ENCODE measurements at regions not wholly inside any gene's neighbourhood (a gene's known extent, or its start where the extent isn't known, plus 50 kb on each side); places are given as distances from the start of the nearest gene placed in this dataset.

DNA sequence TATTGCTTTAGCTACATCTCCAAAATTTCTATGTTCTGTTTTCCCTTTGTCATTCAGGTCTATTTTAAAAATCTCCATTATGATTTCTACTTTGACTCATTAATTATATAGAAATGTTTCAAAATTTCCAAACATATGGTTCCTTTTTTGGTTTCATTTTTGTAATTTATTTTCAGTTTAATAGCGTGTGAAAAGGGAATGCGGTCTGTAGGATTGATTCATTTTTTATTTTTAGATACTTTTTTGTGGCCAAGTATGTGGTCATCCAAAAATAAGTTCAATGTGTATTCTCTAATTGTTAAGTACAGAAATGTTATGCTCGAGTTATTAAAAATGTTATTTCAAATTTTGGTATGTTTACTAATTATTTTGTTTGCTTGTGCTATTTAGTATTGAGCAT lies 72.5 kb upstream of the ANKRD1 start:
- H3K36me3 ChIP-seq (ENCODE audit: control insufficient read depth in 2 of 2, extremely low read depth in 1 of 2, insufficient read depth in 2 of 2, low read length in 2 of 2): no peaks in the 10 kb centered on the region
- no peak overlapping the region for H3K9ac ChIP-seq (ENCODE audit: control insufficient read depth, extremely low read depth, insufficient read depth, low read length)
- H3K4me1 ChIP-seq (ENCODE audit: control insufficient read depth, extremely low read depth, insufficient read depth, low read length): no peaks in the 10 kb centered on the region
- no peak overlapping the region for H3K27ac ChIP-seq (ENCODE audit: control insufficient read depth, insufficient read depth, low read length)
- H3K4me3 ChIP-seq (ENCODE audit: control insufficient read depth in 2 of 3, extremely low read depth in 1 of 3, insufficient read depth in 2 of 3, low read depth in 1 of 3, low read length in 3 of 3): no peak overlapping the region
- H3K79me2 ChIP-seq (ENCODE audit: control insufficient read depth, insufficient read depth, low read length): no peaks in the 10 kb centered on the region
- FAIRE-seq (no peak), DNase-seq (ENCODE audit: low read depth, low spot score) (no peak)
- dilution Hi-C loops (cut with MboI; ENCODE audit: extremely low pct_ligation_motif_present, low sequenced_read_pairs): no loop called here
- no peaks in the 10 kb centered on the region for H4K20me1 ChIP-seq (ENCODE audit: control insufficient read depth, extremely low read depth, insufficient read depth, low read length)
- H2AFZ ChIP-seq (ENCODE audit: control insufficient read depth, low read length): no peak overlapping the region
- H3K9me1 ChIP-seq (ENCODE audit: control insufficient read depth, extremely low read depth, insufficient read depth, low read length): no peaks in the 10 kb centered on the region
- no peaks in the 10 kb centered on the region for H3K9me3 ChIP-seq (ENCODE audit: control insufficient read depth, low read depth, low read length)
- H3K27me3 ChIP-seq (ENCODE audit: control insufficient read depth, extremely low read depth, insufficient read depth, low read length): no peaks in the 10 kb centered on the region
- H3K4me2 ChIP-seq (ENCODE audit: control insufficient read depth, extremely low read depth, insufficient read depth, low read depth, low read length): no peak overlapping the region
- no peak for TF ChIP-seq EZH2 (IDR thresholded peaks at IDR 0.05; ENCODE audit: low read length)
- TF ChIP-seq, protein P1, sequence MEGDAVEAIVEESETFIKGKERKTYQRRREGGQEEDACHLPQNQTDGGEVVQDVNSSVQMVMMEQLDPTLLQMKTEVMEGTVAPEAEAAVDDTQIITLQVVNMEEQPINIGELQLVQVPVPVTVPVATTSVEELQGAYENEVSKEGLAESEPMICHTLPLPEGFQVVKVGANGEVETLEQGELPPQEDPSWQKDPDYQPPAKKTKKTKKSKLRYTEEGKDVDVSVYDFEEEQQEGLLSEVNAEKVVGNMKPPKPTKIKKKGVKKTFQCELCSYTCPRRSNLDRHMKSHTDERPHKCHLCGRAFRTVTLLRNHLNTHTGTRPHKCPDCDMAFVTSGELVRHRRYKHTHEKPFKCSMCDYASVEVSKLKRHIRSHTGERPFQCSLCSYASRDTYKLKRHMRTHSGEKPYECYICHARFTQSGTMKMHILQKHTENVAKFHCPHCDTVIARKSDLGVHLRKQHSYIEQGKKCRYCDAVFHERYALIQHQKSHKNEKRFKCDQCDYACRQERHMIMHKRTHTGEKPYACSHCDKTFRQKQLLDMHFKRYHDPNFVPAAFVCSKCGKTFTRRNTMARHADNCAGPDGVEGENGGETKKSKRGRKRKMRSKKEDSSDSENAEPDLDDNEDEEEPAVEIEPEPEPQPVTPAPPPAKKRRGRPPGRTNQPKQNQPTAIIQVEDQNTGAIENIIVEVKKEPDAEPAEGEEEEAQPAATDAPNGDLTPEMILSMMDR (optimal IDR thresholded peaks at IDR 0.05 in 1 of 3, IDR thresholded peaks at IDR 0.05 in 1 of 3, conservative IDR thresholded peaks at IDR 0.05 in 1 of 3; ENCODE audit: extremely low read depth in 1 of 3, insufficient read depth in 2 of 3, low read length in 3 of 3): no peak

DNA sequence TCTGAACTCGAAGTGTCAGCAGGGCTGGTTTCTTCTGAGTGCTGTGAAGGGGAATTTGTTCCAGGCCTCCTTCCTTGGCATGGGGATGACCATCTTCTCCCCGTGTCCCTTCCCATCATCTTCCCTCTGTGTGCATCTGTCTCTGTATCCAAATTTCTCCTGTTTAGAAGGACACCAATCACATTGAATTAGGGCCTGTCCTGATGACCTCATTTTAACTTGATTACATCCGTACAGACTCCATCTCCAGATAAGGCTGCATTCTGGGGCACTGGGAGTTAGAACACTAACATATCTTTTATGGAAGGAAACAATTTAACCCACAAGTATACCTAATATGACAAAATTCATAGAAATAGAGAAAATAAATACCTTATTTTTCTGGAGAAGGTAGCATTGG lies 76.8 kb upstream of the ANKRD1 start:
- dilution Hi-C loops (cut with MboI; ENCODE audit: extremely low pct_ligation_motif_present, low sequenced_read_pairs): no loop called here
- Histone ChIP-seq H3K4me2 (ENCODE audit: control insufficient read depth, extremely low read depth, insufficient read depth, low read depth, low read length) (no peak overlapping the region), H3K9me3 (ENCODE audit: control insufficient read depth, low read depth, low read length) (no peaks in the 10 kb centered on the region), H3K27me3 (ENCODE audit: control insufficient read depth, extremely low read depth, insufficient read depth, low read length) (no peaks in the 10 kb centered on the region), H4K20me1 (ENCODE audit: control insufficient read depth, extremely low read depth, insufficient read depth, low read length) (no peaks in the 10 kb centered on the region), H3K9me1 (ENCODE audit: control insufficient read depth, extremely low read depth, insufficient read depth, low read length) (no peaks in the 10 kb centered on the region), H3K36me3 (ENCODE audit: control insufficient read depth in 2 of 2, extremely low read depth in 1 of 2, insufficient read depth in 2 of 2, low read length in 2 of 2) (no peaks in the 10 kb centered on the region), H3K27ac (ENCODE audit: control insufficient read depth, insufficient read depth, low read length) (no peak overlapping the region), H3K9ac (ENCODE audit: control insufficient read depth, extremely low read depth, insufficient read depth, low read length) (no peak overlapping the region), H3K79me2 (ENCODE audit: control insufficient read depth, insufficient read depth, low read length) (no peaks in the 10 kb centered on the region), H3K4me3 (ENCODE audit: control insufficient read depth in 2 of 3, extremely low read depth in 1 of 3, insufficient read depth in 2 of 3, low read depth in 1 of 3, low read length in 3 of 3) (no peak overlapping the region), H2AFZ (ENCODE audit: control insufficient read depth, low read length) (no peak overlapping the region), H3K4me1 (ENCODE audit: control insufficient read depth, extremely low read depth, insufficient read depth, low read length) (no peaks in the 10 kb centered on the region)
- no peak for DNase-seq (ENCODE audit: low read depth, low spot score)
- no peak for FAIRE-seq
- TF ChIP-seq, protein P1 (optimal IDR thresholded peaks at IDR 0.05 in 1 of 3, IDR thresholded peaks at IDR 0.05 in 1 of 3, conservative IDR thresholded peaks at IDR 0.05 in 1 of 3; ENCODE audit: extremely low read depth in 1 of 3, insufficient read depth in 2 of 3, low read length in 3 of 3): no peak
- TF ChIP-seq EZH2 (IDR thresholded peaks at IDR 0.05; ENCODE audit: low read length): no peak

All from keratinocyte (primary cell).